NCI-H2029 (cell line): ENCODE measurements at regions not wholly inside any gene's neighbourhood (a gene's known extent, or its start where the extent isn't known, plus 50 kb on each side); places are given as distances from the start of the nearest gene placed in this dataset.
A peak's percentile ranks its signal among the peaks of the same experiment; 100 is the strongest.

Experiments used
- DNase-seq: peaks from one replicate; lab custom pipeline; 2025; lab: John Stamatoyannopoulos, UW

DNA sequence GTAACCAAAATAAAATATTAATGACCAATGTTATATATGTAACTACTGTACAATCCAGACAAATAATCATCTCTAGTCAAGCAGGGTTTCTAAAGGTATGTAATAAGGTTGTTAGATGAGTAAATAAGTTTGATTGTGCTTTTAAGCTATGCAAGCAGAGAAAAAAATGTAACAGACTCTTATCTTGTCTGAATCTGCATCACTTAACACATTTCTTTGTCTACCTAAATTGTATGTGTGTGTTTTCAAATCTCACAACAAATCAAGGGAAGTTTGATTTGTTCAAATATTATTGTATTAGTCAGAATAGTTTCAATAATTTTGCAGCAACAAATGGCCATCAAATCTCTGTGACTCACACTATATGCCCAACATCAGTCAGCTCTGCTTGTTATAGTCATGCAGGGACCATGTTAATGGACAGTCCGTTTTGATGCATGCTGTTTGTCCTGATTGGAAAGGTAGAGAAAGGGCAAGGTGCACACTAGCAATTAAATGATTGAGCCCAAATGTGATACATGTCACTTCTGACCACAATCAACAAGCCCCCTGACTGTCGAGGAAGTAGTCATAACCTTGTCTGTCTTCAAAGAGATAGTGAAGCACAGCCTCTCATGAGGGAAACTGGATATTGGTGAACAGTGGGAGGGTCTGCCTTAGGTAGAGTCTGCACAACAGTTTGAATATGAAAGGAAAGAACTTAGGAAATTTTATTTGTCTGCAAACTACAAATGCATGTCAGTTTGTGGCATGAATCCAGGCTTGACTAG is 349.4 kb upstream of the SATB1 start:
- DNase-seq = no peak

DNA sequence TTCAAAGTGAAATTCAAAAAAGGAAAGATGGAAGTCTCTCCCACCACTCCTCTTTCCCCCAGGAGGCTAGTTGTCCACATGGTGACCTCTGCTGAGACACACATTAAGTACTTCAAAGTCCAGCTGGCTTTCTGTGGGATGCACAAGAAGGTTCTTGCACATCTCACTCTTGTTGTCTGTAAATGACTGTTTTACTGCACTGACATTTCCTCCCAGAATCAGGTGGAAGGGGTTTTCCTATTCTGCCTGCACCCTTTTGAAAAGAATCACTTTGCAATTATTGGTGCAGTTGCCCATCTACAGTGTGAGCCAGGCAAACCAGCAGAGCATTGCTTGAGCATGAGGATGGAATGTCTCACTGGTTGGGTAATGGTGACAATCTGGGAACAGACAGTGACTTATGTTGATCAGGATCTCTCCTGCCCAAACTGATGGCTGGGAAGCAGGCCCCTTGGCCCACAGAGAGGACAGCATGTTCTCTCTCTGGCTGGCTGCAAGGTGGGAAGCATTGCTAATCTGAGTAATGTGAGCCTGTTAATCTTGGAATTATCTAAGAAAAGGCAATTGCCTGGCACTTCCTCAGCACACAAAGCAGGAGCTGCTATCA is 347.7 kb upstream of the SATB1 start:
- DNase-seq = no peak

DNA sequence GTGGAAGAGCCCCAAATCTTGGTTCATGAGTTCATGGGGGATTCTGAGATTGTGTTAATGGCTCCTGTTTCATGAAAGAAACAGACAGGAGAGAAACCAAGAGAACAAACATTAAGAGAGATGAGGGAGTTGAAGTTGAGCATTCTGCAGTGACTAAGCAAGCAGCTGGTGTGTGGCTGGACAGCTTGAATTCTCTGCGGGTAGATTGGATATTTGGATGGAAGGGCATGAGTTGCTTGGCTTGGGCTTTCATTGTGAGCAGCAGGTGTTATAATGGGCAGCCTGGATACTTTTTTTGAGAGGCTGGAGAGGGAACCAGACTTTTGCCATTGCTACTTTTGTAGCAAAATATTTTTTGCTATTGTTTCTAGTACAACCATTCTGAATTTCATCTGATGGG is 346.8 kb upstream of the SATB1 start:
- no peak for DNase-seq

DNA sequence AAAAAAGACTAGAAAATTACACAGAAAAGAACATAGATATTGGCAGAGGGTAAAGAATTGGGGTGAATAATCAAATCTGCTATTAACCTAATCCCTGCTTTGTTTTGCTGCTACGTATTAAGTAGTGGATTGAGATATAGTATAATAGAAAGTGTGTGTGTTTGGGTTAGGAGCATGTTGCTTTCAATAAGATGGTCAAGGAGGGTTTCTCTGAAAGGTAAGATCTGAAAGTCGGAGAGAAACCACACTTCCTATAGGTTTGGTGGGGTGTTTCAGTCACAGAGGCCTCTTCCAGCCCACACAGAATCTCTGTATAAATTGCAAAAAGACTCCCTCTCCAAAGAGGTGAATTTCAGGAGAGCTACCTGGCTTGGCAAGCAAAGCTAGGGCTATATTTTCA is 345.7 kb upstream of the SATB1 start:
- DNase-seq = no peak

DNA sequence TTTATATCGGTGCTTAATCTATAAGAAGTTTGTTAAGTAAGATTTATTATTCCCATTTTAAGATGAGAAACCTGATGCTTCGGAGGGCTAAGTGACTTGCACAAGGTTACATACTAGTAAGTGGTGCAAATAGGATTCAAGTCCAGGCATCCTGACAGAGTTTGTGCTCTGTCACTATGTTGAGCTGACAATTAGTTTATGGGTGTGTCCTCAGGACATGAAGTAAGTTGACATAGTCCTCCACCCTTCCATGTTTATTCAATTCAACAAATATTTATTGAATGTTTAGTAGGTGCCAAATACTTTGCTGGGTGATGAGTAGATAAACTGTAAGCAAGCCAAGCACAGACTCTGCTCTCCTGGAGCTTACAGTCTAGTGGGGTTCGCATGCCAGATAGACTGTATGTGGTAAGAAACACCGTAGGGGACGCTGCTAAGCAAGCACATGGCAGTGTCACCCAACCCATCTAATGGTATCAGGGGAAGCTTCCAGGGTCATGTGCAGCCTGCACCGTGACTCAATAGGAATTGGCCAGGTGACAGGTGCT is 342.7 kb upstream of the SATB1 start:
- DNase-seq = peak; percentile 79

GRCh38 chr3:18766974-18767373 is 341.8 kb upstream of the SATB1 start:
- no peak for DNase-seq

DNA sequence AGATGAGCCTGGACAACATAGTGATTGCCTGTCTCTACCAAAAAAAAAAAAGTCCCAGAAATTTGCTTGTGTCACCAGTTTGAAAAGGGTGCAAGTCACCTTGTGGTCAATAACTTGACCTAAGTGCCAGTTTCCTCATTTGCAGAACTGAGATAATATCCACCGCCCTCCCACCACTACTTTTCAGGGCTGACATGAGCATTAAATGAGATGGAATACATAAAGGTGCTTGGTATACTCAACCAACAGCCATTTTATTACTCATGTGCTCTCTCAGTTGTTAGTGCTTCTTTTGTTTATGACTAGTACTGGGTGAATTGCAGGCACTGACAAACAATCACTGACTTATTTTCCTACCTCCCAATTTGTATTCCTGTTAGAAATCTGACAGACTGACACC is 340.5 kb upstream of the SATB1 start:
- DNase-seq = no peak

GRCh38 chr3:18765161-18765560 is 340.0 kb upstream of the SATB1 start:
- DNase-seq = no peak

DNA sequence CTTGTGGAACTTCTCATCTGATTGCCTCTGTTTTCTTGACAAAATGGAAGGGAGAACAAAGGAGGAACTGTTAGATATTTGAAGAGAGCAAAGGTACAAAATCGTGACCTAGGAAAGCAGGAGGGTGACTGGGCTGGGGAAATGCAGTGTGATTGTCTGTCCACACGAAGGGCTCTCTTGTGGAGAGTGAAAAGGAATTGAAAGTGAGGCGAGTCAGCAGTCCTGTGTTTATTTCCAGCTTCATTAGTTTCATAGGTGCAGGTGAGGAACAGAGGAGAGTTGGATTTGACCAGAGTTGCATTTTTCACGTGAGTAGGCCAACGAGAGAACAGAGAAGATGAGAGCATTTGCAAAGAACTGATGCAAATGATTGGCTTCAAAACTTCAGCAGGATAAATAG is 336.4 kb upstream of the SATB1 start:
- no peak for DNase-seq

- DNase-seq = peak; percentile 96
Measured at GRCh38 chr3:18758047-18758704, 333.0 kb upstream of the SATB1 start.

DNA sequence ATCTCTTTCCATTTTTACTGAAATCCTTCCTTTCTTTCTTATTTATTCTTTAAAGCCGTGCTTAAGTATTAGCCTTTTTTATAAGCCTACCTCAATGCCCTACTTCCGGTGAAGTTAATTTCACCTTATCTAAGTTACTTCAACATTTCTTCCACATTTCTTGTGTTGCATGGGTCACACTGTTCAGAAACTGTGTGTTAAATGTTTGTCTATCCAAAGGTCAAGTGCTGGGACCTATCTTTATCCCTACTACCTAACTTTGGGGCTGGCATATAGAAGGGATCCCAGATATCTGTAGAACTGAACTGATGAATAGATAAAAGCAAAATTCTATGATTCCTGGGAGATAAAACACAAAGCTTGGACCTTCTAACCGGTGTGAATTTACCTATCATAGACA is 332.3 kb upstream of the SATB1 start:
- DNase-seq = no peak

DNA sequence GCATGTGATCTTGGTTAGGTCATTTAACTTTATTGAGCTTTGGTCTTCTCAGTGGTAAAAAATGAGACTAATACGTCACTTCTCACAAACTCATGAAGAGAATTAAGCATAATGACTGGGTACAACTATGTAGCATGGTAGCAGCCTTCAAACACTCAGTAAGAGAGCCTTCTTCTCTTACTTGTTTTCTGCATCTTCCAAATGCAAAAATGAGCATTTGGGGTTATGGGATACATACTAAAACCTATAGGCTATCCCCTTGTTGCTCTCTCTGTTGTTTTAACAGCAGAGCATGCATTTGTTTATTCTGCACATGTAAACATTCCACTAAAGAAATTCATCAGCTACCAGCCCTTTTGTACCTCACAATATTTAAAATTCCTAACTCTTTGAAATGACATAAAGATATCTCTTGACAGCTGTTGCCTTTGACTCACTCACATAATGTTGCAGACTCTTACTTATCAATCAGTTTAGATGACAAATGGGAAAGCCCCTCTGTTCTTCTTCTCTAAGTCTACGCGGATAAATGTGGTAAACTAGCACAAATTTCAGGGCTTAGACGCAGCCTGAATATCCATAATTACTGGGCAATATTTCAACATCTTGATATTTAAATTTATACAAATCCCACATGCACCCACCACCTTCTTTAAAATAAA is 327.3 kb upstream of the SATB1 start:
- DNase-seq = no peak

DNA sequence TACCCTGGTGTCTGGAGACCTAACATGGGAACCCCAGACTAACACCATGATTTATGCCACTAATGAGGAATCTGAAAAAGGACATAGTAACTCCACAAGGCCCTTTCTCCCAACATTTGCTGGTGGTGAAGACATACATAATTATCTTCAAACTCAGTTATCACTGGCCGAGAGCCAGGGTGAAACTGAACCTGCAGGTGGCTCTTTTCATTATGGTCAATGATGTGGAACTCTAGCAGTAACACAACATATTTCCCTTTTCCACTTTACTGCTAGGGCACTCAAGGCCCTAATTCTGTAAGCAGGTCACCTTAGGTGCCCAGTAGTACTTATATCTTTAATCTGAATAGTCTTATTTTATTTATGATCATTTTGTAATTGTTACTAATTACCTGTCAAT is 326.4 kb upstream of the SATB1 start:
- peak; percentile 97 for DNase-seq

GRCh38 chr3:18747383-18747782 is 322.2 kb upstream of the SATB1 start:
- no peak for DNase-seq

DNA sequence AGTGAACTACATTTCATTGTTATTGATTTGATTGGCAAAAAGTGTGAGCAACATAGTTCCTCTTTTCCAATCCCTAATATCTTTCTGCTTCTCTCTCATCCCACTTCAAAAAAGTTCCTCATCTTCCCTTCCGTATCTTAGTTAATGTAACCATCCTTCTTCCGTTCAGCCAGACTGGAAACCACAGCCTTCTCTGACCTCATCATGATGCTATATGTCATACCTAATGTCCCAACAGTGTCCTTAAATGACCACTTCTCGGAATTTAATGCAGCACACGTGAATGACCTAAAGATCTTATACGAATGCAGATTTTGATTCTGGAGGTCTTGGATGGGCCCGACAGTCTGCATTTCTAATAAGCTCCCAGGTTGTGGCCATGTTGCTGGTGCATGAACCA is 320.3 kb upstream of the SATB1 start:
- DNase-seq = no peak

GRCh38 chr3:18744472-18744871 is 319.3 kb upstream of the SATB1 start:
- no peak for DNase-seq

DNA sequence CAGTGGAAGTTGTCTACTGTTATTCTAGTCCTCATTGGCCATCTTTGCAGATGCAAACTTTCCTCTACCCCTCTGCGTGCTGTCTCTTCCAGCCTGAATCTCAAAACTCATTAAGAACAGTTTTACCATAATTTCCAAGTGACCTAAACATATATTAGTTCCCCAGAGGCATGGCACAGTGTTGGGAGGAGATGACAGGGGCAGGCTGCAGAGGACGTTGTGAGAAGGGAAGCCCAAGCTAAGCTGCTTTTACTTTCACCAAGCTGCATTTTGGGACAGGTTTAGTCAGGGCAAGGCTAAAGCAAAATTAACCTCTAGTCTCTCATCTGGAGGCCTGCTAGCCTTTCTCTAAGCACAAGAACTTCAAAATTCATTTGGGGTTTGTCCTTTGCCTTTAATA is 318.6 kb upstream of the SATB1 start:
- no peak for DNase-seq

DNA sequence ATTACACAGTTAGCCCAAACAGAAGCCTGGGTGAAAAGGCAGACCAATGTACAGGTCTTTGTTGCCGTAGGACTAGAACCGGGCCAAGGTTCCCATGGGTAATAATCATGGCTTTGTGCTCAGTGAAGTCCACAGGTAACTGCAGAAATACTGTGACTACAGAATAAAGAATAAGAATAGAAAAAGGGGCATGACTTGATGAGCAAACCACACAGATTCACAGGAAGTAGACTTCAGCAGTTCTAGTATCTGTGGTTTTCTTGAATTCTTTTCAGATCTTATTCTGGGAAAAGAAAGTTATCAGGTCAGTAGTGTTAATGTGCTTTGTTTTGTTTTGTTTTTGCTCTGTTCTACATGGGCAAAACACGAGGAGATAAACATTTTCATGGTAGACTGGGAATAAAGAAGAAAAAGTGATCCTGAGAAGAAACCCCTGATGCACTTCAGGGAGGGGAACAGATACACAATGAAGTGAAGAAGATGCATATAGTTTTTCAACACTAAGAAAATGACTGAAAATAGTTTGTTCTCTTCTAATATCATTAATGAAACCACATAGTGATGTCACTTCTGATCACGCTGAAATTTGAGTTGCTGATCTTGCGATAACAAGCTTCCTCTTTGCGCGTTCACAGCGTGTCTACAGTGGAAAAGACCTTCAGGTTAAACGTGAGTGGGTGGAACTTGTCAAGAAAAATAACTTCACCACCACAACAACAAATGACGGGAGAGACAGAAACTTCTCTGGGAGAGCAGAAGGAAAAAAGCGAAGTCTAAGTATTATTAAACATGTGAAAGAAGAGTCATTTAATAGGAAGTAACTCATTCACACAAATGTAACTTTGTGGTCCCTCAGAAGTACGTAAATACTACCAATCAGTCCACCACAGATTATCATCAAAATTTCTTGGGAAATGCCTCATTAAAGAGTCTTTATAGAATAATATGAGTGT is 315.8 kb upstream of the SATB1 start:
- DNase-seq = no peak

- no peak for DNase-seq
Measured at GRCh38 chr3:18739099-18739433, 313.9 kb upstream of the SATB1 start.

DNA sequence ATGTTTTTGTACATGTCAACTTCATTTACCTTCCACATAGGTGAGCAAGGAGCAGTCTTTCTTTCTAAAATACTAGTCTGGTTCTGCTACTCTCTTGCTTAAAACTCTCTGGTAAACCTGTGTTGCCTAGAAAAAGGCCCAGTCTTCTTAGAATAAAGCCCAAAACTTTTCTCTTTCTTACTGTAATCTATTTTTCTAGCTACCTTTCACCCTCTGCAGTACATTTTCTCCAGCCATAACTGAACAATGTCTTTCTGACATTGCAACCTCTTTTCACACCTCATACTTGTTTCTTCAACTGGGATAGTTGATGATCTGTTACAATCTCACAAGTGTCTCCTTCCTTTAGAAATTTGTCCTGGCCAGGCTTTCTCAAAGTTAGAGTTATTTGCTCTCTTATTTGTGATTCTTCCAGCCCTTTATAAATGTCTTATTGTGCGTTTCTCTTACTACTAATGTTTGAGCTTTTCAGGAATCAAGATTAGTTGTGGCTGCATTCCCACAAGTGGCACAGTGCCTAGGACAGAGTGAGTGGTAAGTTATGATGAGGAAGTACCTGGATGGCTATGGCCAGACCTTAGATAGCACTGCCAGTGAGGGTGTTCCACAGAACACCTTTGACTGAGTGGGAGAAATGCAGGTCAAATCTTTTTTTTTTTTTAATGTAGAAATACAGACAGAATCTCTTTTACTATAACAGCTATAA is 313.4 kb upstream of the SATB1 start:
- DNase-seq = no peak

GRCh38 chr3:18735005-18735404 is 309.9 kb upstream of the SATB1 start:
- no peak for DNase-seq
